OCI-LY1 (cell line): ENCODE measurements at regions not wholly inside any gene's neighbourhood (a gene's known extent, or its start where the extent isn't known, plus 50 kb on each side); places are given as distances from the start of the nearest gene placed in this dataset.

Experiments used
- EZH2 ChIP-seq: fragments of 200-600 bp; sonication (generic), shearing (Covaris generic); IDR thresholded peaks from 2 replicates; pipeline ENCODE4 v1.8.0; 2017; ENCODE audit warnings: borderline replicate concordance, mixed run types, mild to moderate bottlenecking, antibody characterized with exemption, low read length, moderate library complexity, mixed read lengths
- TF ChIP-seq, protein P1 (sequence below): fragments of 200-600 bp; sonication (generic), shearing (Covaris generic); IDR thresholded peaks from 2 replicates; pipeline ENCODE4 v1.5.1; 2017; ENCODE audit warnings: mild to moderate bottlenecking, antibody characterized with exemption, low read length, moderate library complexity, mixed read lengths

DNA sequence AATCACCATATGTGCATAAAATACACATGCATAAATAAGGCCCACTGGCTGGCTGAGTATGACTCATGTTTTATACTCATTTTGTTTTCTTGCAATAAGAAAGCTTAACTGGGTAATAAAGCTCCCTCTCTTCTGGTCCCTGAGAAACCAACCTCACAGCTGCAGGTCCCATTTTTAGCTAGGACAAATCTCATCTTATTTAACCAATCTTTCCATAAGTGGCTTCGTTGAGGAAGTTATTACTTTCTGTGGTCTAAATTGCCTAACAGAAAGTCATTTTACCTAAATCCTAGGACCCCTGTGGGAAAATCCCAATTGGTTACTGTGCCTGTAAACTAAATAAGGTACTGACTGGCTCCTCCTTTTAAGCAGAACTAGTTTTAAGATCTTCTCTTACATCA is 232.8 kb upstream of the FBXO33 start:
- TF ChIP-seq EZH2, result no peak
- TF ChIP-seq, protein P1, sequence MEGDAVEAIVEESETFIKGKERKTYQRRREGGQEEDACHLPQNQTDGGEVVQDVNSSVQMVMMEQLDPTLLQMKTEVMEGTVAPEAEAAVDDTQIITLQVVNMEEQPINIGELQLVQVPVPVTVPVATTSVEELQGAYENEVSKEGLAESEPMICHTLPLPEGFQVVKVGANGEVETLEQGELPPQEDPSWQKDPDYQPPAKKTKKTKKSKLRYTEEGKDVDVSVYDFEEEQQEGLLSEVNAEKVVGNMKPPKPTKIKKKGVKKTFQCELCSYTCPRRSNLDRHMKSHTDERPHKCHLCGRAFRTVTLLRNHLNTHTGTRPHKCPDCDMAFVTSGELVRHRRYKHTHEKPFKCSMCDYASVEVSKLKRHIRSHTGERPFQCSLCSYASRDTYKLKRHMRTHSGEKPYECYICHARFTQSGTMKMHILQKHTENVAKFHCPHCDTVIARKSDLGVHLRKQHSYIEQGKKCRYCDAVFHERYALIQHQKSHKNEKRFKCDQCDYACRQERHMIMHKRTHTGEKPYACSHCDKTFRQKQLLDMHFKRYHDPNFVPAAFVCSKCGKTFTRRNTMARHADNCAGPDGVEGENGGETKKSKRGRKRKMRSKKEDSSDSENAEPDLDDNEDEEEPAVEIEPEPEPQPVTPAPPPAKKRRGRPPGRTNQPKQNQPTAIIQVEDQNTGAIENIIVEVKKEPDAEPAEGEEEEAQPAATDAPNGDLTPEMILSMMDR, result no peak
